Esophagus squamous epithelium (tissue), 5 donors: ENCODE measurements at regions not wholly inside any gene's neighbourhood (a gene's known extent, or its start where the extent isn't known, plus 50 kb on each side); places are given as distances from the start of the nearest gene placed in this dataset.

Experiments used
- DNase-seq: peaks from one replicate; lab custom pipeline; 2025; lab: John Stamatoyannopoulos, UW
- H3K27ac ChIP-seq, 4 donors: fragments of 200-600 bp; sonication (generic); one replicate each; pipeline ENCODE4 v1.5.1; 2016 to 2019; ENCODE audit warnings: mild to moderate bottlenecking in 1 of 4
- H3K27me3 ChIP-seq, 4 donors: fragments of 200-600 bp; sonication (generic); 1 replicate in 3 of 4; 2 replicates in 1 of 4; pipeline versions ENCODE4 v1.5.1 to v1.6.0; 2017 to 2021; ENCODE audit warnings: antibody characterized with exemption in 1 of 4
- H3K36me3 ChIP-seq, 3 donors: fragments of 200-600 bp; sonication (generic); one replicate each; pipeline ENCODE4 v1.5.1; 2016 to 2019
- H3K4me1 ChIP-seq, 3 donors: fragments of 200-600 bp; sonication (generic); one replicate each; pipeline ENCODE4 v1.5.1; 2017 to 2019
- H3K4me3 ChIP-seq, 4 donors: fragments of 200-600 bp; sonication (generic); 1 replicate in 3 of 4; 2 replicates in 1 of 4; pipeline ENCODE4 v1.5.1; 2016 to 2019; ENCODE audit warnings: mild to moderate bottlenecking in 2 of 4, moderate library complexity in 1 of 4
- H3K9me3 ChIP-seq, 3 donors: fragments of 200-600 bp; sonication (generic); one replicate each; pipeline ENCODE4 v1.5.1; 2016 to 2019
- POLR2A ChIP-seq, 4 donors: fragments of 450-650 bp; IDR thresholded peaks; one replicate each; pipeline ENCODE4 v1.6.1; 2017; ENCODE audit warnings: antibody characterized with exemption in 4 of 4, mild to moderate bottlenecking in 4 of 4, moderate library complexity in 3 of 4
- WGBS, 2 donors: methylation state at CpG; one replicate each; pipeline ENCODE4 v1.1.5; 2018; 5-methylcytosine and 5-hydroxymethylcytosine counted together
- intact Hi-C: fragments of 100-400 bp; cut with DNase I; formaldehyde crosslinking; loops from one replicate; pipeline ENCODE4 v1.15.0; 2022
- TF ChIP-seq, protein P1 (sequence below), 6 experiments: fragments of 450-650 bp in 4 of 6; fragments of 200-600 bp in 2 of 6; sonication (generic) in 2 of 6; IDR thresholded peaks; one replicate each; pipeline ENCODE4 v1.5.1; 2016 to 2019; ENCODE audit warnings: antibody characterized with exemption in 6 of 6, mild to moderate bottlenecking in 4 of 6, moderate library complexity in 4 of 6
- donor health status: DM: yes; HTN: yes; CAD: no.

DNA sequence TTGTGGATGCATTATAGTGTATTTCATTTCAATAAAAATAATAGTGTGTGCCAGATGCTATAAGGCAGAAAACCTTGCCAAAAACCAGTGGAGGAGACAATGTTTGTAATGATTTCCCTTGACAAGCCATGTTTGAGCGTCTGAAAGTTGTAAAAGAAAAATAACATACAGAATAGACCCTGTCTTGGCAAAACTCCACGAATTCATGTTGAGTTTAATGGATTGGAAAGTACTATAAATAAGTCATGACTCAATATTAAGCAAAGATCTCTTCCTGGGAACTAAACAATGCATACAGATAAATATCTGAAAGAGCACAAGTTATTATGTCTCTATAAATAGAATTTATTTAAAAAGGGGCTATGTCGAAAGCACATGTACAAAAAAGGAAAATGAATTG lies 543.5 kb downstream of the GABRG1 start:
- Histone ChIP-seq H3K36me3 (no peaks in the 10 kb centered on the region), H3K4me3 (no peak overlapping the region), H3K4me1 (no peaks in the 10 kb centered on the region), H3K27ac (no peak overlapping the region), H3K27me3 (no peaks in the 10 kb centered on the region), H3K9me3 (peaks cover 0 to 7% (median 0%) of the 10 kb centered on the region in 3 donors)
- 12 to 17% methylated on average over 3 of the region's 3 CpGs for WGBS, 2 donors
- no peak for TF ChIP-seq POLR2A (IDR thresholded peaks at IDR 0.05)
- TF ChIP-seq, protein P1, sequence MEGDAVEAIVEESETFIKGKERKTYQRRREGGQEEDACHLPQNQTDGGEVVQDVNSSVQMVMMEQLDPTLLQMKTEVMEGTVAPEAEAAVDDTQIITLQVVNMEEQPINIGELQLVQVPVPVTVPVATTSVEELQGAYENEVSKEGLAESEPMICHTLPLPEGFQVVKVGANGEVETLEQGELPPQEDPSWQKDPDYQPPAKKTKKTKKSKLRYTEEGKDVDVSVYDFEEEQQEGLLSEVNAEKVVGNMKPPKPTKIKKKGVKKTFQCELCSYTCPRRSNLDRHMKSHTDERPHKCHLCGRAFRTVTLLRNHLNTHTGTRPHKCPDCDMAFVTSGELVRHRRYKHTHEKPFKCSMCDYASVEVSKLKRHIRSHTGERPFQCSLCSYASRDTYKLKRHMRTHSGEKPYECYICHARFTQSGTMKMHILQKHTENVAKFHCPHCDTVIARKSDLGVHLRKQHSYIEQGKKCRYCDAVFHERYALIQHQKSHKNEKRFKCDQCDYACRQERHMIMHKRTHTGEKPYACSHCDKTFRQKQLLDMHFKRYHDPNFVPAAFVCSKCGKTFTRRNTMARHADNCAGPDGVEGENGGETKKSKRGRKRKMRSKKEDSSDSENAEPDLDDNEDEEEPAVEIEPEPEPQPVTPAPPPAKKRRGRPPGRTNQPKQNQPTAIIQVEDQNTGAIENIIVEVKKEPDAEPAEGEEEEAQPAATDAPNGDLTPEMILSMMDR (IDR thresholded peaks at IDR 0.05) = no peak
- no peak for DNase-seq
- intact Hi-C loops = no loop called here

DNA sequence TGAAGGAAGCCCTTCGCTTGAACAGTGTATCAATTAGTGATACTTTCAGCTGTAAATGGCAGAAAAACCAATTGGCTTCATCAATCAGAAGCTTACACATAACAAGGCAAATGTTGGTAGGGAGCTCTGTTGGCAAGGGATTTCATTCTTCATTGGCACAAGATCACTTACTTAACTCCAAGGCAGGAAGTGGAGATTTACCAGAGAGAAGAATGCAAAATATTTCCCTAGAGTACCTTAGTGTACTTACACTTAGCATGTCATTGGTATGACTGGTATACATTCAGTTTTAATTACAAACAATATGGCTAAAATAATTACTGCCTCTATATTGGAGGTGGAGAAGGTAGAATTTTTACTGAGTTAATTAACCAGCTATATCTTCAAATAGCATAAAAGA lies 545.0 kb downstream of the GABRG1 start:
- intact Hi-C loops = no loop called here
- no peak for DNase-seq
- no peaks in the 10 kb centered on the region for H3K9me3 ChIP-seq
- H3K4me1 ChIP-seq = no peaks in the 10 kb centered on the region
- H3K36me3 ChIP-seq = no peaks in the 10 kb centered on the region
- TF ChIP-seq, protein P1 (IDR thresholded peaks at IDR 0.05) = no peak
- no peak for TF ChIP-seq POLR2A (IDR thresholded peaks at IDR 0.05)
- no peak overlapping the region for H3K4me3 ChIP-seq
- no peaks in the 10 kb centered on the region for H3K27me3 ChIP-seq
- no peak overlapping the region for H3K27ac ChIP-seq
- 67 to 80% methylated on average over 1 of the region's 1 CpG for whole genome bisulfite sequencing, 2 donors

DNA sequence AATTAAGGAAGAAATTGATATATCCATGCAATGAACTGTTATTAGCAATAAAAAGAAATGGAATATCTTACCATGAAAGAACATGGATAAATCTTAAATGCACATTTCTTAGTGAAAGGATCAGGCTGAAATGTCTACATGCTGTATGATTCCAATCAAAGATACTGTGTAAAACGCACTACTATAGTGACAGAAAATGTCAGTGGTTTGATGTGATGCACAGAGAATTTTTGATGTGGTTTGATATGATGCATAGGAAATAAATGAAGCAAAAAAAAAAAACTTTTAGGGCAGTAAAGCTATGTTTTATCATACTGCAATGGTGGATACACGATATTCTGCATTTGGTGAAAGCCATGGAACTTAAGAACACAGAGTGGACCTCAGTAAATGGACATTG lies 547.6 kb downstream of the GABRG1 start:
- H3K27me3 ChIP-seq = no peaks in the 10 kb centered on the region
- H3K4me3 ChIP-seq = no peak overlapping the region
- TF ChIP-seq, protein P1 (IDR thresholded peaks at IDR 0.05) = no peak
- no peak for TF ChIP-seq POLR2A (IDR thresholded peaks at IDR 0.05)
- no peaks in the 10 kb centered on the region for H3K4me1 ChIP-seq
- intact Hi-C loops = no loop called here
- no peaks in the 10 kb centered on the region for H3K9me3 ChIP-seq
- H3K36me3 ChIP-seq = no peaks in the 10 kb centered on the region
- DNase-seq = no peak
- WGBS, 2 donors = 49 to 57% methylated on average over 2 of the region's 2 CpGs
- no peak overlapping the region for H3K27ac ChIP-seq

- no peaks in the 10 kb centered on the region for H3K27me3 ChIP-seq
- H3K4me3 ChIP-seq = no peak overlapping the region
- DNase-seq = no peak
- 51 to 57% methylated on average over 1 of the region's 1 CpG for WGBS, 2 donors
- H3K9me3 ChIP-seq = no peaks in the 10 kb centered on the region
- H3K36me3 ChIP-seq = no peaks in the 10 kb centered on the region
- intact Hi-C loops = no loop called here
- H3K27ac ChIP-seq = no peak overlapping the region
- TF ChIP-seq, protein P1 (IDR thresholded peaks at IDR 0.05) = no peak
- no peak for TF ChIP-seq POLR2A (IDR thresholded peaks at IDR 0.05)
- no peaks in the 10 kb centered on the region for H3K4me1 ChIP-seq
Measured at GRCh38 chr4:45569619-45570018, 554.2 kb downstream of the GABRG1 start.

DNA sequence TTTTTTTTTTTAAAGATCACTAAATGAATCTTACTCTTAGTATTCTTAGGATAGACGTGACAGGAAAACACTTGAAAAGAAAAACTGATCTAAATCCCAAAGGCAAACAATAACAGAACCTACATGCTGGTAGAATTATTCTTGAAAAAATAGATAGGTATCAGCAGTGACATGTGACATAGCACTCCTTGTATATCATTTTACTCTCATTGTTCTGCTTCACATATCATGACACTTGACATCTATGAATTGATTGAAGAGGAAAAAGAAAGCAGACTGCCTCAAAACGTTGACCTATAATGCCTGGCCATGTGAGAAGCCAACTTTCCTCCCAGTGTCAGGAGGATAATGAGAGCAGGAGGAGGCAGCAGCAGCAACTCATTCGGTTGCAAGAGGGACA lies 555.2 kb downstream of the GABRG1 start:
- TF ChIP-seq POLR2A (IDR thresholded peaks at IDR 0.05) = no peak
- TF ChIP-seq, protein P1 (IDR thresholded peaks at IDR 0.05) = no peak
- no peaks in the 10 kb centered on the region for H3K4me1 ChIP-seq
- H3K27me3 ChIP-seq = no peaks in the 10 kb centered on the region
- intact Hi-C loops = no loop called here
- H3K9me3 ChIP-seq = no peaks in the 10 kb centered on the region
- WGBS, 2 donors = 34 to 45% methylated on average over 3 of the region's 3 CpGs
- no peak overlapping the region for H3K4me3 ChIP-seq
- no peaks in the 10 kb centered on the region for H3K36me3 ChIP-seq
- no peak overlapping the region for H3K27ac ChIP-seq
- no peak for DNase-seq
